ENCODE measurements at regions not wholly inside any gene's neighbourhood (a gene's known extent, or its start where the extent isn't known, plus 50 kb on each side); places are given as distances from the start of the nearest gene placed in this dataset.

DNA sequence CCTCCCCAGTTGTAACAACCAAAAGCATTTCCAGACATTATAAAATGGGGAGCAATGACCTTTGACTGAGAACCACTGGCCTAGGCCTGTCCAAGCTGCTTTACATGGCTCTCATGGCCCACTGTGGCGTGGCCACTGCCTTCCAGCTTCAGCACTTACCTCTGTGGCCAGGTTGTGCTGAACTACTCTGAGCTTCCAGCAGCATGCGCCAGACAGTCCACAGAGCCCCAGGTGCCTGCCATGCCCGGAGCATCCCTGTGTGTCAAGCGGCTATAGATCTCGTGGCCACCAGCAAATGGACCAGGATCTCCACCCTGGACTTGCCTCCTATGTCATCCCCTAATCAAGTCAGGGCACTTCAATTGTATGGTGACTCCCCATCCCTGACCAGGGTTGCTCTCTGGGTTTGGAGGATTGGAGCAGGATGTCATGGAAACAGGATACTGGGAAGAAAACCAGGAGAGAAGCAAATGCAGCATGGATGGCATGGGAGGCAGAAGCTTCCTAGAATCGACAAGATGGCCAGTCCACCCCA, 199.7 kb downstream of the UACA start:
- TF ChIP-seq GATA2 (IDR thresholded peaks at IDR 0.05; ENCODE audit: low read depth, low read length) (no peak), GATA3 (IDR thresholded peaks at IDR 0.05; ENCODE audit: low read depth, low read length) (no peak)
